MM.1S (cell line): ENCODE measurements at regions not wholly inside any gene's neighbourhood (a gene's known extent, or its start where the extent isn't known, plus 50 kb on each side); places are given as distances from the start of the nearest gene placed in this dataset.

Source experiments
- DNase-seq: peaks from one replicate; pipeline ENCODE4 v3.0.0-alpha.2; 2015
- H2AFZ ChIP-seq: fragments of 300-600 bp; sonication (generic); 2 replicates; pipeline ENCODE4 v1.6.0; 2016; ENCODE audit warnings: antibody characterized with exemption, low read length
- H3F3A ChIP-seq: fragments of 300-600 bp; sonication (generic); 2 replicates; pipeline ENCODE4 v1.6.1; 2016; ENCODE audit warnings: mild to moderate bottlenecking, antibody characterized with exemption, low read length, moderate library complexity, mixed read lengths; ENCODE audit not compliant: insufficient read depth
- H3K27ac ChIP-seq: fragments of 300-600 bp; sonication (generic); 2 replicates; pipeline ENCODE4 v1.5.1; 2016; ENCODE audit warnings: mild to moderate bottlenecking, low read length
- H3K27me3 ChIP-seq: fragments of 300-600 bp; sonication (generic); replicated peaks from 2 replicates; pipeline ENCODE4 v1.6.0; 2016; ENCODE audit warnings: low read length; ENCODE audit not compliant: insufficient read depth
- H3K36me3 ChIP-seq: fragments of 300-600 bp; sonication (generic); replicated peaks from 2 replicates; pipeline ENCODE4 v1.6.1; 2016; ENCODE audit warnings: mild to moderate bottlenecking, low read length, mixed read lengths; ENCODE audit not compliant: insufficient read depth
- H3K4me1 ChIP-seq: fragments of 300-600 bp; sonication (generic); 2 replicates; pipeline ENCODE4 v1.6.1; 2016; ENCODE audit warnings: low read length, mixed read lengths
- H3K4me2 ChIP-seq: fragments of 300-600 bp; sonication (generic); 2 replicates; pipeline ENCODE4 v1.6.0; 2016; ENCODE audit warnings: low read depth, low read length
- H3K4me3 ChIP-seq: fragments of 300-600 bp; sonication (generic); 2 replicates; pipeline ENCODE4 v1.5.1; 2016; ENCODE audit warnings: low read length, mixed read lengths
- H3K79me2 ChIP-seq: fragments of 300-600 bp; sonication (generic); 2 replicates; pipeline ENCODE4 v1.6.1; 2016; ENCODE audit warnings: mixed run types, low read length, mixed read lengths
- H3K9ac ChIP-seq: fragments of 300-600 bp; sonication (generic); 2 replicates; pipeline ENCODE4 v1.6.1; 2016; ENCODE audit warnings: low read length, mixed read lengths
- H3K9me2 ChIP-seq: fragments of 300-600 bp; sonication (generic); replicated peaks from 2 replicates; pipeline ENCODE4 v1.6.1; 2016; ENCODE audit warnings: mild to moderate bottlenecking, low read length, mixed read lengths; ENCODE audit not compliant: insufficient read depth
- H3K9me3 ChIP-seq: fragments of 300-600 bp; sonication (generic); replicated peaks from 2 replicates; pipeline ENCODE4 v1.6.1; 2016; ENCODE audit warnings: mild to moderate bottlenecking, low read length, mixed read lengths; ENCODE audit not compliant: insufficient read depth
- H4K20me1 ChIP-seq: fragments of 300-600 bp; sonication (generic); 2 replicates; pipeline ENCODE4 v1.6.1; 2016; ENCODE audit warnings: mild to moderate bottlenecking, low read length, moderate library complexity, mixed read lengths; ENCODE audit not compliant: insufficient read depth
- CTCF ChIP-seq: fragments of 300-600 bp; sonication (generic); IDR thresholded peaks from 2 replicates; pipeline ENCODE4 v1.5.1; 2016; ENCODE audit warnings: antibody characterized with exemption, low read length, mixed read lengths
- EZH2 ChIP-seq: fragments of 300-600 bp; sonication (generic); optimal IDR thresholded peaks from 2 replicates; pipeline ENCODE3; 2017; ENCODE audit warnings: low read depth, mild to moderate bottlenecking, antibody characterized with exemption, low read length, mixed read lengths
- EZH2phosphoT487 ChIP-seq: fragments of 300-600 bp; sonication (generic); IDR thresholded peaks from 2 replicates; pipeline ENCODE4 v1.6.1; 2018; ENCODE audit warnings: antibody characterized with exemption, low read length

GRCh38 chr22:19593991-19594569 lies 69.9 kb upstream of the CLDN5 start:
- Histone ChIP-seq H3K4me3 (no peak overlapping the region), H3K79me2 (no peaks in the 10 kb centered on the region), H3K36me3 (no peaks in the 10 kb centered on the region), H4K20me1 (no peaks in the 10 kb centered on the region), H3K4me1 (no peaks in the 10 kb centered on the region), H3K9me2 (no peaks in the 10 kb centered on the region), H3K4me2 (no peak overlapping the region), H3K27ac (no peak overlapping the region), H2AFZ (no peak overlapping the region), H3K9ac (no peak overlapping the region), H3K27me3 (no peaks in the 10 kb centered on the region; the same call in 1 of the 2 replicates), H3F3A (no peaks in the 10 kb centered on the region), H3K9me3 (no peaks in the 10 kb centered on the region)
- TF ChIP-seq EZH2phosphoT487, result no peak
- TF ChIP-seq CTCF, result no peak
- TF ChIP-seq EZH2, result no peak
- DNase-seq, result no peak

DNA sequence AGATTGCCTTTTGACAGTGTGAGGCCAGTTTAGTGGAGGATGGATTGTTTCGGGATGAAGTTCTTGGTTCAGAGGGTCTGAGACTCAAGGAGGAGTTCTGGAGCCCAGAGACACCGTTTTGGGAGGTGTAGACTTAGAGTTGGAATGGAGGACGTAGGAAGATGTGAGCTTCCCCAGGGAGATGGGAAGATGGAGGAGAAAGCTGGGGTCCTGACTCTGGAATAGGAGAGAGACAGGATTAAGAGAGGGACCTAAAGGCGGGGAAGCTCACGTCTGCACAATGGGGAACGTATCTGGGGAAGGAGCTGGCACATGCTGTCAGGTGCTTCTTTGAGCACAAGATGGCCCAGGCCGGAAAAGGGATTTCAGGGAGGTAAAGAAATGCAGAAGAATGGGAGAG lies 71.3 kb upstream of the CLDN5 start:
- Histone ChIP-seq H3K36me3 (no peaks in the 10 kb centered on the region), H3F3A (no peaks in the 10 kb centered on the region), H3K4me1 (no peaks in the 10 kb centered on the region), H3K4me2 (no peak overlapping the region), H3K4me3 (no peak overlapping the region), H3K9ac (no peak overlapping the region), H4K20me1 (no peaks in the 10 kb centered on the region), H3K9me3 (no peaks in the 10 kb centered on the region), H2AFZ (no peak overlapping the region), H3K27ac (no peak overlapping the region), H3K9me2 (no peaks in the 10 kb centered on the region), H3K79me2 (no peaks in the 10 kb centered on the region), H3K27me3 (no peaks in the 10 kb centered on the region)
- TF ChIP-seq EZH2, result no peak
- no peak for DNase-seq

- no peak overlapping the region for H3K4me3 ChIP-seq
- no peaks in the 10 kb centered on the region for H3K9me3 ChIP-seq
- no peaks in the 10 kb centered on the region for H3K79me2 ChIP-seq
- no peak overlapping the region for H3K27ac ChIP-seq
- no peaks in the 10 kb centered on the region for H3K36me3 ChIP-seq
- no peaks in the 10 kb centered on the region for H3F3A ChIP-seq
- H4K20me1 ChIP-seq, result no peaks in the 10 kb centered on the region
- no peak overlapping the region for H3K4me2 ChIP-seq
- H2AFZ ChIP-seq, result no peak overlapping the region
- H3K4me1 ChIP-seq, result no peaks in the 10 kb centered on the region
- H3K9me2 ChIP-seq, result no peaks in the 10 kb centered on the region
- no peak overlapping the region for H3K9ac ChIP-seq
- no peak for DNase-seq
- H3K27me3 ChIP-seq, result no peaks in the 10 kb centered on the region
- TF ChIP-seq EZH2 (no peak), CTCF (no peak), EZH2phosphoT487 (no peak)
Observed at GRCh38 chr22:19596680-19597398, 72.6 kb upstream of the CLDN5 start.

GRCh38 chr22:19597399-19597735 lies 73.2 kb upstream of the CLDN5 start:
- Histone ChIP-seq H3F3A (no peaks in the 10 kb centered on the region), H2AFZ (no peak overlapping the region), H3K4me3 (no peak overlapping the region), H3K9ac (no peak overlapping the region), H3K27ac (no peak overlapping the region), H3K9me2 (no peaks in the 10 kb centered on the region), H3K4me1 (no peaks in the 10 kb centered on the region), H3K27me3 (0 out of 2 replicates have a peak, but pooled peaks cover under 1% of the 10 kb centered on the region), H3K9me3 (no peaks in the 10 kb centered on the region), H3K36me3 (no peaks in the 10 kb centered on the region), H4K20me1 (no peaks in the 10 kb centered on the region), H3K79me2 (no peaks in the 10 kb centered on the region), H3K4me2 (no peak overlapping the region)
- DNase-seq, result no peak
- no peak for TF ChIP-seq CTCF
